Stimulated activated CD8-positive, alpha-beta memory T cell treated with anti-CD3 and anti-CD28 coated beads, Interleukin-4, amount 100 ng/mL, for 4 hours (primary cell): ENCODE measurements at regions not wholly inside any gene's neighbourhood (a gene's known extent, or its start where the extent isn't known, plus 50 kb on each side); places are given as distances from the start of the nearest gene placed in this dataset.

Experiments used
- DNase-seq, 2 donors: peaks; one replicate each; pipeline ENCODE4 v3.0.0-alpha.2; 2020; ENCODE audit warnings: low read depth in 2 of 2, low spot score in 1 of 2

DNA sequence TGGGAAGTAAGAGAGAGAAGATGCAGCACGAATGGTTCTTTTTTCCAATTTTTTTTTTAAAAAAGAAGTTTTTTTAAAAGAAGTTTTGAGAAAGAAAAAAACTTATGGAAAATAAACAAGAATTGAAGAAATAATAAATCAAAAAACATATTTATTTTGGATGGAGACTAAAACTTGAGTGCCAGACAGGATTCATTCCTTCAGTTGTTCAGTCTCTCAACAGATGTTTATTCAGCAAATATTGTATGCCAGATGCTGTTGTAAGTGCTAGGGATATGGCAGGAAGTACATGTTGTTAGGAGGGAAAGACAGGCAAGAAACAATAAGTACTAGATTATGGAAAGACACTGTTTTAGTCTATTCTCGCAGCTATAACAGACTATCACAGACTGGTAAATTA lies 750.7 kb upstream of the PHF14 start:
- no peak for DNase-seq

DNA sequence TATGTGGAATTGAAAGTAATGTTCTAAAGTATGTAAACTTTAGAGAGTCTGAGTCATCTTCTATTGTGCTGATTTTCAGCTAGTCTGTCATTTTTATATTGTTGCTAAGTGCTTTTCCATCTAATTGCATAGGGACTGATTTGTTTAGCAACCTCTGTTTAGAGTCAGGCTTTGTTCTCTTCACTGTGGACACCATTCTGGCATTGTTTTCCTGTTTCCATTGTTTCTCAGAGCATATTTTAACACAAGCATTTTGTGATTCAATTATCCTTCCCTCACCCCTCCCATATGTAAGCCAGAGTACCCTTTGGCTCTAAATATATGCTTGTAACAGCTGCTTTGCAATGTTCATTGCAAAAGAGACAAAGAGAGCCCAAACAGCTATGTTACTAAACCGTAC lies 748.4 kb upstream of the PHF14 start:
- no peak for DNase-seq

DNA sequence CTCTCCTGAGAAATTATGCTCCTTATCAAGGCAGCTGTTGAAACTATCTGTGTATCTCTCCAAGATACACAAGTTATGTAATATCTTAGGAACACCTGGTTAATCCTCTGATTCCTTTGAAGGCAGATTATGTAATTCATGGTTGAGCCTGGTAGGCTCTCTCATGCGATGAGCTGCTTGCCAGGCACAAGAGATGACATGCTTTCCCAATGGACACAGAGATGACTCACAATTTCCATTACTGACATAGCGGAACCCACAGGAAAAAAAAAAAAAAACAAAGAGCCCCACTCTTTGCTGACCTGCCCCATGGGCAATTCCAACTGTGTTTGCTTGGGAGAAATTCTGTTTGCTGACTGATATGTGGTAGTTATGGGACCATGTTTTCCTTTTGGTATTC lies 736.4 kb upstream of the PHF14 start:
- no peak for DNase-seq

DNA sequence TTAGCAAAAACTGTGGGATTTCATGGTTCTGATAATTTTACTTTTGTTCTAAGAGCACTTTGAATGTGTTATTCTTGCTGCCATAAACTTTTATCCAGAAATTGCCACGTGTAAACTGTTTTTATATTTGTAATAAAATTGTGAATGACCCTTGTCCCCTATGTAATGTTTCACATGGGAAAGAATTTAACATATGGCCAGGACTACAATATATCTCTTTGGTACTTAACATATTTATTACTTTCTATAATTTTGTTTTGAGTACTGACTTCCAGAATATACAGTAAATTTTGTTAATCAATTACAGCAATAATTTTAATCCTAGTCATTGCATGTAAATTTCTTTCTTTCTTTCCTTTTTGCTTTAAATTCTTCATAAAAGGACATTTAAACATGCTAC lies 735.0 kb upstream of the PHF14 start:
- DNase-seq = no peak

DNA sequence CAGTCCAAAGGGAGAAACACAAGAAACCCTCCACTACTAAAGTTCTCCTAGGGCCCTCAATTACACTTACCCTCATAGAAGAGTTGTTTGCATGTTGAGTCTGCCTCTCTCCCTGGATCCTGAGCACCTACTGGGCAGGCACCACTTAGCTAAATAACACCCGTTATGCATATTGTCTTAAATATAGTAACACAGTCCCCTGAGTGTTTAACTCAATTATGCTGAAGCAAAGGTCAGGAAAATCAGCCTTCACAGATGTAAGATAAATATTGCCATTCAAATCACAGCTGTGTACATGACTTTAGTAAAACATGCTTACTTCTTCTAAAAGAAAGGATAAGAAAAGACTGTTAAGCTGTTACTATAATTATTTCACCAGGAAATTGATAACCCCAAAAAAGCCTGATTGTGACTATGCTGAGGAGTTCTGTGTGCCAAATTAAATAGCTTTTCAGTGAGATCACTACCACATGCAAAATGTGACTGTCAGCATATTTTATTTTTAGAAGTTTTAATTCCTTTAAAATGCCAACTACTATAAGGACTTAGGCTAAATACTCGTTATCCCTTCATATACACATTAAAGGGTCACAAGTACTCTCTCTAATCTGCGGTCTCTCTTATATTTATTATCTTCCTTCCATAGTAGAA lies 733.9 kb upstream of the PHF14 start:
- no peak for DNase-seq

DNA sequence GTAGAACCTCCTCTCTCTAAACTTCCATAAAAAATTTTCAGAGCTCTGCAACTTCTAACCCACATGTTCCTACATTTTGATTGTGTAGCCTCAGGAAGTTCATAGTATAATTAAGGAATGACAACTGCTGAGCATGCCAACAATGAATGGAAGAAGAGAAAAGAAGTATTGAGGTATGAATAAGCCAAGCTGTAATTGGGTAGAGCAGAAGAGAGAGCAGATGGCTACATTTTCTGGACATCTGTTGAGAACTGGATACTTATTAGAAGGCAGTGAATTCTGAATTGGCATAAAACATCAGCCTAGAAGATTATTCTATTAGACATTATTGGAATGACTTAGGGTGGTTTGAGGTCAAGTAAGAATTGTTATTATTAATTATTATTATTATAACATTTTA lies 728.3 kb upstream of the PHF14 start:
- DNase-seq = no peak

DNA sequence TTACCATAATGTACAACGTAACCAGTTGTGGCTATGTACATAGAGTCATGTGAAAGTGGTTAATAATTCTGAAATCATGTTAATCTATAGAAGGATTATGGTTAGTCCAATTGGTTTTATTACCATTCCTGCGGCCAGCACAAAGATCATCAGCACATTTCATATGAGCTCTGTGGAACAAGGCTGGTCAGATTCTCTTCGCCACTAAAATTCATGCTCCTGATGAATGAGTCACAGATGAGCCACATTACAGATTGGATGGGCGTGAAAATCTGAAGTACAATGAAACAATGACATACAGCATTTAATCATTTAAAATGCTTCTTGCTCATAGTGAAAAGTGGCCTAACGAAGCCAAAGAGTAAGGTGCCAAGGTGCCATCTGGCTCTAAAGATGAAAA lies 716.2 kb upstream of the PHF14 start:
- no peak for DNase-seq

DNA sequence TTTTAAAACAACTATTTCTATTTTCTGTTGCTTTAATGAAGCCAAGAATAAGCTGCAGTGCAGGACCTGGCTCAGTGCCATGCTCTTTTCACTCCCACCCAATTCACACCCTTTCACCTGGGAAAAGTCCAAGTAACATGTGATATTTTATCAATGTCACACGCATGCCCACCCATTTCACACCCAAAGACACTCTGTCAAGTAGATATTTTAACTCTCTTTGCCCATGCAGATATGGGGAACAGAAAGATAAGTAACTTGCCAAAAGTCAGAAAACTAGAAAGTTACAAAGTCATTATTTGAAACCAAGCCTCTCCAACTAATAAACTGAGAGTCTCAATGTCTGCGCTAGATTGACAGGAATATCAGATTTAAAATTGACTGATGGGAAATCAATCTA lies 706.7 kb upstream of the PHF14 start:
- no peak for DNase-seq

DNA sequence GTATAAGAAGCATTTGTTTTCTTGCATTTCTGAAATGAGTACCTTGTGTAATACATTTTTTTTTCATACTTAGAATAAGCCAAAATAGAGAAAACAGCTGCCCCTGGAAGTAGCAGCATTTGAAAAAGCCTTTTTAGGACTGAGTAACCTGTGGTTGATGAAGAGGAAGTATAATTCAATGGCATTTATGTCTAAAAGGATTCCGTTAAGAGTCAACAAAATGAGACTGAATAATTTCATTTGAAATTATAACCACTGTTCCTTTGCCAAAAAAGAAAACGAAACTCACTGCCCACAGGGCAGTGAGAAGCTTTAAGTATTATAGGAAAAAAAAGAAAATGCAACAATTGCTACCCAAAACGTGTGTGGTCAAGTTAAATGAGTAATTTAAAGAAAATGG lies 705.6 kb upstream of the PHF14 start:
- DNase-seq = no peak

DNA sequence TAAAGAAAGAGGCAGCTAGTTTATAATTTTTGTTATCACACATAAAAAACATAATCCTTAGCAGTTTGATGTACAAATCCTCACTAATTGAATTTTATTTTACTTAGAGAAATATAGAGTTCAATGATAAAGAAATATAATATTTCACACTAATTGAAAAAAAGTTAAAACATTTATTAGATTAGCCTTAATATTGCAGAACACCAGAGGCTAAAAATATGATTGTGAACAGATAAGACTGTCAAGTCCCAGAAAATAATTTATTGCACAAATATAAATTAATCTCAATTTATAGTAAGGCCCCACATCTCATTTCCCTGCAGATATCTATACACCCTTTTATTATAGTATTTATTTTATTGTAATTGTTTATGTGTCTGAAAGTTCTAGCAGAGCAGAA lies 690.8 kb upstream of the PHF14 start:
- DNase-seq = no peak

DNA sequence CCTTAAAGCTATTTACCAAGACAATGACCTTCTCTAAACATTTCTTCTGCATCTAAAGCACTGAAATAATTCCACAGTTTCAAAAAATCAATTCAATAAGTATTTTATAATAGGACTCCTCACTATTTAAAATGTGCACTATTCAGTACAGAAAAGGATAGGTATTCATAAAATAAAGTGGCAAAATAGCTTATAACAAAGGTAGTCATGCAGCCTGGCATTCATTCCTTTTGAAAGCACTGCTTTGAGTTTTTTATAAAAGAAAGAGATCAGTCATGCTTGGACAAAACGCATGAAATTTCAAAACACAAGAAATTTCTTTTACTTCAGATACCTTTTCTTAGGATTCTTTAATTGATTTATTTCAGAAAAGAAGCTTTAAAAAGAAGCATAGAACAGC lies 689.7 kb upstream of the PHF14 start:
- no peak for DNase-seq

DNA sequence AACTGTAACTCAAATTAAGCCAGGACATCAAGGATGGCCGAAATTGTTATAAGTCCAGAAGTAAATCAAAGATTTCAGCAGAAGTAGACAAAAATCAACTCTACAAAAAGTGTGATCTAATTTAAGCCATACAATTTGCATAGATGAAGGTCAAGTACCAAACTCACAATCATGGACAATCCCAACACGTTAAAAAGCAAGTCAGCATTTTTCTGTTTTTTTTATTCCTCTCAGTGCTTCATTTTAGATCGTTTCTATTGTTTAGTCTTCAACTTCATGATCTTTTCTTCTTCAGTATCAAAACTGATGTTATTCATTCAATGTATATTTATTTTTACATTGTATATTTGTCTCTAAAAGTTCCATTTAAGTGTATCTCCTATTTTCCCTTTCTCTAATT lies 674.3 kb upstream of the PHF14 start:
- DNase-seq = no peak

DNA sequence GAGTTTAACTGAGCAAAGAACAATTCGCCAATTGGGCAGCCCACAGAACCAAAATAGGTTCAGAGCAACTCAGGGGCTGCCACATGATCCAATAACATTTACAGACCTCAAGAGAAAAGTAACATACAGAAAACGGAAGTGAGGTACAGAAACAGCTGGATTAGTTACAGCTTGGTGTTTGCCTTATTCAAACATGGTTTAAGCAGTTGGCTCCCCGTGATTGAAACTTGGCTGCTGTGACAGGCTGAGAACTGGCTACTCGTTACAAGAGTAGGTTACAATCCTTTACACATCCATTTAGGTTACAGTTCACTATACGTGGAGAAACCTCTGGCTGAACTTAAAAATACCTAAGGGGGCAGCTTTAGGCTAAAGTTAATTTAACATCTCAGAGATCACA lies 673.1 kb upstream of the PHF14 start:
- DNase-seq = no peak

DNA sequence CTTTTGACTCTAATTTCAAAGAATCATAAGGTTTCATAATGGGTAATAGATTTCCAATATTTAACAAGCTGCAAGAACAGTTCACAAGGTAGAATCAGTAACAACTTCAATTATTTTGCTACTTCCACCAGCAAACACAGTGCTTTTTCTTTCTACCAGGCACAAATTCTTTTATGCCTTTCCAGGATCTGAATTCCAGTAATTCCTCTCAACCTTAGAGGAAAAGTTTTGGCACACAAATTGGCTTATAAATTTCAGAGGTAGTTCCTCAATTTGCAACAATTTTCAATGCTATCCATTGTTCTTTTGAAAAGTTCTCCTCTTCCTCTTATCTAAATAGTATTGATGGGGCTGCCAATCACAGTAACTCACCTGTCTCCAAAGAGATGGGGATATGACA lies 665.4 kb upstream of the PHF14 start:
- DNase-seq = no peak

DNA sequence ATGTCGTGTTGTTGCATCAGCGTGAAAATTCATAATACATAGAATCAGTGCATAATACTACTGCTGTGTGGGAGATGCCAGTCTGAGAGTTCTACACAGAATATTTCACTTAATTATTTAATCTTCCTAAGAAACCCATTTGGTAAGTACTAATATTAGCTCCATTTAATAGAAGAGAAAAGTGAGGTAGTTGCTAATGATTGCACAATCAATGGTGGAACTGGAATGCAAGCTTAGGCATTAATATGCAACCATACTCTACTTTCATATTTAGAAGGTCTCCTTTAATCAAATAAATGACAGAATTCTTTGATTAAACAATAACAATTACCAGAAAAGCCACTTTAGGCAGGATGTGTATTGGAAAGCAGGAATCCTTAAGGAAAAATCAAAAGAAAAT lies 660.7 kb upstream of the PHF14 start:
- DNase-seq = no peak

DNA sequence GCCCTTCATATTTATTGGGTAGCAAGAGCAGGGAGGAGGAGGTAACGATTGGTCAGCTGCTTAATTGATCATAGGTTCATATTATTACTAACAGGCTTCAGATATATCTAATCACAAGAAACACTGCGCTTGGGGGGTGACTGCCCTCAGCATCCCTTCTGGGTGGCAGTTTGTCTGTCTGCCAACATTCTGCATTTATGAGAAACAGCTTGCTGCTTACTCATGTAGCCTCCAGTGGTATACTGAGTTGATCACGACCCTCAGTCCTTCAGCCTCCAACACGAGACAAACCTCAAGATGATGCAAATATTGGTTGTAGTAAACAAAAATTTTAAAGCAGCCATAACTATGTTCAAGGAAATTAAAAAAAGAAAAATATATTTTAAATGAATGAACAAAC lies 657.8 kb upstream of the PHF14 start:
- no peak for DNase-seq

DNA sequence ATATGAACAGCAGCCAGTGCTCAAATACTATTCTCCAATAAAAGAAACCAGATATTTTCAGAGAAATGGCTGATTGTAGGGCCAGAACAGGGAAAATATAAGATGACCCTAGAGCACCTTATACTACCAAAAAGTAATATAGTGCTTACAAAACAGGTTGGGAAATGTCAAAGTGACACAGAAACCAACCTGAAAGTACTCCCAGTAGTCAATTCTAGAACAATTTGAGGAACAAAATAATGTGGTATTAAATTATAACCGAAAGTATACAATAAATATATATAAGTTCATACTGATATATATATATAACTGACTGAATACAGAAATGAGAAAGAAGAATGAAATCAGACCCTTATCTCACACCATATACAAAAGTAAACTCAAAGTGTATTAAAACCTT lies 657.2 kb upstream of the PHF14 start:
- DNase-seq = no peak

DNA sequence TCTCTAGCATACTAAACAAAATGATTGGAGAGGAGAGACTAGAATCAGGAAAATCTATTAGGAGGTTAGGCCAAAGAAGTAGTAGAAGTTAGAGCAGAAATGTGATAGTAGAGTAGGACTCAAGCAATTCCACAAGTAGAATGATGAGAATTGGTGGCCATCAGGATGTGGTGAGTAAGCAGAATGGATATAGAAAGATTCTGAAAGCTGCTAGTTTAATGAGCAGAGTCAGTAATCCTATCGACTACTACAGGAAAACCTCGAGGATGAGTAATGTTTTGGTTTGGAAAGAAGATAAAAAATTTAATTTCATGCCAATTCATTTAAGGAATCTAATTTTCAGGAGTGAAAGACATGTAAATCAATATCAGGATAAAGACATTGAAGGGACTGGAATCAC lies 648.3 kb upstream of the PHF14 start:
- DNase-seq = no peak

DNA sequence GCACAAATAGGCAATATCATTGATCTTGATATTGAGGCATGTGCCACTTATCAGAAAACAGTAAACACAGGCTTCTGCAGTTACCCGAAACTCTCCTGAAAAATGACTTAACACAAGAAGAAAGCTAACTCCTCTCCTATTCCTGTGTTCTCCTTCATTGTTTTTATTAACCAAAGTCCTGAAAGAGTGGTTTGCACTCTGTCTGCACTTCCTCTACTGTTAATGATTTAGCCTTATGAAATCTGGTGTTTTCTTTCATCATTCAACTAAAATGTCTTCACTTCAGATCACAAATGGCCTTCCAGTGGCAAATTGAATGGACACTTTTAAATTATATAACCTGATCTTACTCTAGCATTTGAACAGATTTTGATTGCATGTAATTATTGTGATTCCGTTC lies 630.6 kb upstream of the PHF14 start:
- no peak for DNase-seq

DNA sequence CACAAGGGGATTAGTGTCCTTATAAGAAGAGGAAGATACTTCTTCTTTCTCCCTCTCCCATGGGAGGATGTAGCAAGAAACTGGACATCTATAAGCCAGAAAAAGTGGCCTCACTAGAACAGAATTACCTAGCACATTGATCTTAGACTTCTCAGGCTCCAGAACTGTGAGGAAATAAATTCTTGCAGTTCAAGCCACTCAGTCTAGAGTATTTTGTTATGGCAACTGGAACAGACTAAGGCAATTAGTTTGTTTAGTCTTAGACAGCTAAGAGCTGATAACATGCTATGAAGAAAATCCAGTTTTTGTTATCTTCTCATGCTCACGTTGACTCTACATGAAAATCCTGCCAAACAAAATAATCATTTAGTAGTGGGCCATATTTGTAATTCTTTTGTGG lies 627.6 kb upstream of the PHF14 start:
- DNase-seq = no peak

DNA sequence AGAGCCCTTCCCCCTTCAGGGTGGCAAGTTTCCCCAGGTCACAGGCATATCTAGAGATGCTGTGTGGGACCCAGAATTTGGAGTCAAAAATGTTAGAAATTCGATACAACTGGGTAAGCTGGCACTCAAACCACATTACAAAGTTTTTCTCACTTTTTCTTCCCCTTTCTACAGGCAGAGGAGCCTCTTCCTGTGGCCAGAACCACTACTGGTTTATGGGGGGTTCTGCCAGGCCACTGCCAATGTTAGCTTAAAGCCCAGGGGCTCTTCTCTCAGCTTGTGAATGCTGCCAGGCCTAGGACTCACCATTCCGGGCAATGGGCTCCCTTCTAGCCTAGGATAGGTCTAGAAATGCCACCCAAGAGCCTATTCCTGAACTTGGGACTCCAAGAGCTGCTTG lies 617.9 kb upstream of the PHF14 start:
- no peak for DNase-seq

DNA sequence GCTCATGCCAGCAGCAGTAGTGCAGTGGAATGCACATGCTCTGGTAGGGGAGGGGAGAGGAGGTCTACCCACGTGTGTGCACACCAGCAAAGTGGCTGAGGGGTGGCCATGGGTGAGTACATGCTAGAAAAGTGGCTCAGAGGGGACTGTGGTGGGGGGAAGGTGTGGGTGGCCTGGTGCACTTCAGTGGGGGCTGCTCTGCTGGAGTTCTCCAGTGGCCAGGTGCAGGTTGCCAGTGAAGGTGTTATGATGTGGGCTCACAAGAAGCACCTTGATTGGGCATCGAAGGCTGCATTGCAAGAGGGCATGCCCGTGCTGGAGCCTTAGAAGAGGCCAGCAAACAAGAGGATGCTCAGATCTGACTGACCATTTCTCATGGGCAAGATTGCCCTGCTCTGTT lies 613.6 kb upstream of the PHF14 start:
- no peak for DNase-seq

DNA sequence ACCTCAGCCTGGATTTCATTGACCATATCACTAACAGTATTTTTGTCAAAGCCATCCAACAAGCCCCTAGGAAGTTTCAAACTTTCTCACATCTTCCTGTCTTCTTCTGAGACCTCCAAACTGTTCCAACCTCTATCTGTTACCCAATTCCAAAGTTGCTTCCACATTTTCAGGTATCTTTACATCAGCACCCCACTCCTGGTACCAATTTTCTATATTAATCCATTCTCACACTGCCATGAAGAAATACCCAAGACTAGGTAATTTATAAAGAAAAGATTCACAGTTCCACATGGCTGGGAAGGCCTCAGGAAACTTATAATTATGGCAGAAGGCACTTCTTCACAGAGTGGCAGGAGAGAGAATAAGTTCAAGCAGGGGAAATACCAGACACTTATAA lies 571.9 kb upstream of the PHF14 start:
- DNase-seq = no peak

DNA sequence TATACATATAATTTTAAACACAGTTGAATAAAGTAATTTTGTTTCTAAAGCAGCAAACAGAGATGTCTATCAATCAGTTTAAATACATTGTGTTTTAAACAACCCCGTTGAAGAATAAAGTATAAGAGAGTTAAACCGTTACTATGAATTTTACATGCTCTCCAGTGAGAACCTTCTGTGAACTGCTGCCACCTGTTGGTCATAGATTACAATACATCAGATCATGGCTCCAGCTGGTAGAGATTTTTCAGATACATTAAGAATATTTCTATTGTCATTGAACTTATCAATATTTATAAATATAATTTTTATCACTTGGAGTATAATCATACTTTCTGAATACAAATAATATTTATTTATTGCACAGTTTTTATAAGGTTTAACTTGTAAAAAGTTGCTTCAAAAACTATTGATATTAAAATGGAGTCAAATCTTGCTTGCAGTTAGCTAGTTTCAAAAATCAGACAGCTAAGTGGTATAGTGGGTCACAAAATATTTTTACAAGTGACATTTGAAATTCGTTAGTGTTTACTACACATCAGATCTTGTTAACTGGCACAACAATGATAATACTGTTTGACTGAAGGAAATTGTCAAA lies 561.2 kb upstream of the PHF14 start:
- DNase-seq = no peak
